ENCODE measurements at regions not wholly inside any gene's neighbourhood (a gene's known extent, or its start where the extent isn't known, plus 50 kb on each side); places are given as distances from the start of the nearest gene placed in this dataset.

DNA sequence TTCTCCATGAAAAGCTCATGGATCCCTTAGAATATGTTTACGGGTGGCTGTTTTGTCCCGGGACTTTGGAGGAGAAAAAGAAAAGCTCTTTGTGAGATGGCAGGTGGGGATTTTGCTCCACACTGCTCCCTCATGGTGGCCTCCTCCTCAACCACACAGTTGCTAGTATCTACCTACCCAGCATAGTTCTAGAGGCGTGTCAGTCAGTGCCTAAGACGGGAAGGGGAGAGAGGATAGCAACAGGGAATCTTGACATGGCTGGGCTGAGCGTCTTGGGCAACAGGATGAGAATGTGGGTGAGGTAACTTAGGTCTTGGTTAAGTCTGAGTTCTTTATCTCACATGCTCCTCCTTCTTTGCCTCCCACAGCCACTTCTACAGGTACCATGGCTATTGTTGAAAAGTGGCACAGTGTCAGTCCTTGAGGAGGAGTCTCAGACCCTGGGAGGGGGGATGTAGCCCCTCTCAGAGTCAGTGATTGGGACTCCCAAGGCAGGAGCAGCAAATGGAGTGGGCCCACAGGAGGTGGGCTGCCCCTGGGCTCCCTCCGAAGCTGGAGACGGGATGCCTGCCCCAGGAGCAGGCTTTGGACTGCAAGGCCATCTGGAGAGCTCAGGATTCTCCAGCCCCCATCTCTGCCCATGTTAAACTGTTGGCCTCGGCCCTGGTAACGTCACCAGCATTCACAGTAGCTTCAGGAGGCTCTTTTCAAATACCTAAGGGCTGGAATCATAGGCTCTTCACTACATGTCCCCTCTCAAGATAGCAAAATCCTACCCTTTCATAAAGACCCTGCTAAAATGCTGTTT, 75.4 kb downstream of the TENT5C start:
- ATAC-seq (peak; percentile 2 to 40), DNase-seq (peak in 1 of 2 donors; percentile 70)
- in situ Hi-C loops (cut with MboI; ENCODE audit: low sequenced_read_pairs in 4 of 4) (no loop called here), intact Hi-C loops (cut with DNase I; ENCODE audit: low total_unique reads) (loop anchor here (5.0 to 10.0 kb wide), 3 partner anchors 141 to 614 kb away; no protein-coding TSS in a partner anchor)
- Histone ChIP-seq H3K27me3 (no peaks in the 10 kb centered on the region), H3K27ac (peak overlapping the region; percentile 84 to 95 (median 94)), H3K36me3 (no peaks in the 10 kb centered on the region), H3K4me1 (peaks cover 91% of the 10 kb centered on the region in 2 donors), H3K9me3 (no peaks in the 10 kb centered on the region), H3K4me3 (peak overlapping the region; percentile 15 to 41 (median 38))
- TF ChIP-seq, protein P1, sequence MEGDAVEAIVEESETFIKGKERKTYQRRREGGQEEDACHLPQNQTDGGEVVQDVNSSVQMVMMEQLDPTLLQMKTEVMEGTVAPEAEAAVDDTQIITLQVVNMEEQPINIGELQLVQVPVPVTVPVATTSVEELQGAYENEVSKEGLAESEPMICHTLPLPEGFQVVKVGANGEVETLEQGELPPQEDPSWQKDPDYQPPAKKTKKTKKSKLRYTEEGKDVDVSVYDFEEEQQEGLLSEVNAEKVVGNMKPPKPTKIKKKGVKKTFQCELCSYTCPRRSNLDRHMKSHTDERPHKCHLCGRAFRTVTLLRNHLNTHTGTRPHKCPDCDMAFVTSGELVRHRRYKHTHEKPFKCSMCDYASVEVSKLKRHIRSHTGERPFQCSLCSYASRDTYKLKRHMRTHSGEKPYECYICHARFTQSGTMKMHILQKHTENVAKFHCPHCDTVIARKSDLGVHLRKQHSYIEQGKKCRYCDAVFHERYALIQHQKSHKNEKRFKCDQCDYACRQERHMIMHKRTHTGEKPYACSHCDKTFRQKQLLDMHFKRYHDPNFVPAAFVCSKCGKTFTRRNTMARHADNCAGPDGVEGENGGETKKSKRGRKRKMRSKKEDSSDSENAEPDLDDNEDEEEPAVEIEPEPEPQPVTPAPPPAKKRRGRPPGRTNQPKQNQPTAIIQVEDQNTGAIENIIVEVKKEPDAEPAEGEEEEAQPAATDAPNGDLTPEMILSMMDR (IDR thresholded peaks at IDR 0.05 in 4 of 5, conservative IDR thresholded peaks at IDR 0.05 in 1 of 5), result peak in 2 of 5 experiments; percentile 21
- no peak for TF ChIP-seq POLR2A (IDR thresholded peaks at IDR 0.05)

DNA sequence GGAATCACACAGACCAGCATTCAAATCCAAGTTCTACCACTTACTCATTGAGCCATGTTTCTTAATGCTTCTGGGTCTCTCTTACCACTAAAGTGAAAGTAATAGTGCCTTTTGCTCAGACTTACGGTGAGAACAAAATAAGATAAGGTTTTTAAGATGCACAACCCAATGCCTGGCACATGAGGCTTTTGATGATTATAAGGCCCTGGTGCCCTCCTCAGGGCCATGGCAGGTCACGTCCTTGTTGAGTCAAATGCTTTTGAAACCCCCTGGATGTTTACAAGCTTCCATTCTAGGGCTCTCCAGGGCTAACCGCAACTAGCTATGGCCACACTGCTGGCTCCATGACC, 76.0 kb downstream of the TENT5C start:
- H3K4me1 ChIP-seq, result peaks cover 91% of the 10 kb centered on the region in 2 donors
- H3K4me3 ChIP-seq, result peak overlapping the region; percentile 15 to 41 (median 38)
- no peak for DNase-seq
- peak overlapping the region; percentile 84 to 95 (median 94) for H3K27ac ChIP-seq
- H3K9me3 ChIP-seq, result no peaks in the 10 kb centered on the region
- no peaks in the 10 kb centered on the region for H3K36me3 ChIP-seq
- no peaks in the 10 kb centered on the region for H3K27me3 ChIP-seq
- in situ Hi-C loops (cut with MboI; ENCODE audit: low sequenced_read_pairs in 4 of 4), result no loop called here
- ATAC-seq, result peak; percentile 28 to 35
- TF ChIP-seq POLR2A (IDR thresholded peaks at IDR 0.05), result no peak
- intact Hi-C loops (cut with DNase I; ENCODE audit: low total_unique reads), result loop anchor here (5.0 to 10.0 kb wide), 3 partner anchors 140 to 613 kb away; no protein-coding TSS in a partner anchor

DNA sequence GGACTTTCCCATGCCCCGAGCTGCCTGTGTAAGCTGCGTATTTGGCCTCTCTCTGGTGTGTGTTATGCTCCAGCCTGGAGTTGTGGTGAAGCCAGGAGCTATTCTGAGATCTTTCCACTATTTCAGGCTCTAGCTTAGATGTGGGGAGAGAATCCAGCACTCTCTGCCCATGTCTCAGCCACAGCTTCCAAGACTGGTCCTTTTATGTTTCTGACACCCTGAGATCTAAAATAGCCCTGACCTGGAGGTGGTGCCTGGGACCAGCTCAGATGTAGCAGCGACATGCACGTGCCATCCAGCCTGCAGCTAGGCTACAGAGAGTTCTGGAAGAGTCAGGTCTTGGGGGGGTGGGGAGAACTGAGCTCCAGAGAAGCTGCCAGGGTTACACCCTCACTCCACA, 76.5 kb downstream of the TENT5C start:
- Histone ChIP-seq H3K4me3 (peak overlapping the region; percentile 15 to 41 (median 38)), H3K27me3 (no peaks in the 10 kb centered on the region), H3K4me1 (peaks cover 91 to 92% of the 10 kb centered on the region in 2 donors), H3K36me3 (no peaks in the 10 kb centered on the region), H3K27ac (peak overlapping the region; percentile 84 to 95 (median 94)), H3K9me3 (no peaks in the 10 kb centered on the region)
- in situ Hi-C loops (cut with MboI; ENCODE audit: low sequenced_read_pairs in 4 of 4), result no loop called here
- peak; percentile 68 to 77 for ATAC-seq
- intact Hi-C loops (cut with DNase I; ENCODE audit: low total_unique reads), result loop anchor here (5.0 to 10.0 kb wide), 3 partner anchors 140 to 612 kb away; no protein-coding TSS in a partner anchor
- TF ChIP-seq POLR2A (IDR thresholded peaks at IDR 0.05), result peak; percentile 64 to 90
- TF ChIP-seq, protein P1 (IDR thresholded peaks at IDR 0.05 in 4 of 5, conservative IDR thresholded peaks at IDR 0.05 in 1 of 5), result no peak
- DNase-seq, result peak; percentile 89 to 94

DNA sequence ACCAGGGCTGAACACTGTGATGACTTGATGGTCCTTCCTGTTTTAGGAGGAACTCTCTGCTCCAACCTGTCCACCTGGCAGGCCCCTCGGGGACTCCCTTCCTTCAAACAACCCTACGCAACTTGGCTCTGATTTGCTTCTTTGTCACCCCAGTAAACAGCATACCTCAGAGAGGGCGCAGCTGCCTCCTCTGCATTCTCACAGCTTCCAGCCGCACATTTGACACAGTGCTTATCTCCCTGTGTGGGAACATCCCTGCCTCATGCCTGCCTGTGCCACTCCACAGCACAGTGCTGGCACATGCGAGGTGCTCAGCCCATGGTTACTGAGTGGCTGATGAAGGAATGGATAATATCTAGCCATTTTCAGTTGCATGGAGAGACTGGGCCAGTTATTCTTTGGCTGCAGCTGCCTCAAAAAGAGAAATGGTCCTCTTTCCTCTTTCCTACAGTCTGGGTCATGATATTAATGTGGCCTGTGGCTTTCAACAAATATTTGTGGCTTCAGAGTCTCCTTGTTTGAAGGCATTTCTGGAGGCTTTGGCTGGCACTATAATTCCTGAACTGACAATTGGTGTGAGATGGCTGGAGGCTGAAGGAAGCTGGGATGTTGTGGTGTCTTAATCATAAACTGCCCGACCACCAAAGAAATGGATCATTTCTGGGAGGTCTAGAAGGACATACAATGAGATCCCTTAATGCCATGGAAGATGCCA, 77.9 kb downstream of the TENT5C start:
- no peaks in the 10 kb centered on the region for H3K27me3 ChIP-seq
- intact Hi-C loops (cut with DNase I; ENCODE audit: low total_unique reads), result loop anchor here (2.0 to 10.0 kb wide), 4 partner anchors 31 to 611 kb away; no protein-coding TSS in a partner anchor
- DNase-seq, result peak in 1 of 2 donors; percentile 56
- in situ Hi-C loops (cut with MboI; ENCODE audit: low sequenced_read_pairs in 4 of 4), result no loop called here
- H3K36me3 ChIP-seq, result no peaks in the 10 kb centered on the region
- H3K4me1 ChIP-seq, result peaks cover 81 to 83% of the 10 kb centered on the region in 2 donors
- peak overlapping the region; percentile 84 to 95 (median 94) for H3K27ac ChIP-seq
- no peak for TF ChIP-seq POLR2A (IDR thresholded peaks at IDR 0.05)
- TF ChIP-seq, protein P1 (IDR thresholded peaks at IDR 0.05 in 4 of 5, conservative IDR thresholded peaks at IDR 0.05 in 1 of 5), result no peak
- ATAC-seq, result no peak
- H3K4me3 ChIP-seq, result no peak overlapping the region
- no peaks in the 10 kb centered on the region for H3K9me3 ChIP-seq

Measured in gastrocnemius medialis (tissue), 4 donors.